HG02938 (cell line): ENCODE measurements at regions not wholly inside any gene's neighbourhood (a gene's known extent, or its start where the extent isn't known, plus 50 kb on each side); places are given as distances from the start of the nearest gene placed in this dataset.
"Not testable (repeated sequence)": the region's sequence is repeated elsewhere in the genome, so short reads cannot be mapped to it uniquely, and the experiment has no call there.

Source experiments
- ATAC-seq: cut with Tn5 transposase; IDR thresholded peaks from one replicate; pipeline ENCODE4 v1.9.1; 2021; ENCODE audit warnings: mild to moderate bottlenecking, moderate library complexity; ENCODE audit not compliant: unreplicated experiment

DNA sequence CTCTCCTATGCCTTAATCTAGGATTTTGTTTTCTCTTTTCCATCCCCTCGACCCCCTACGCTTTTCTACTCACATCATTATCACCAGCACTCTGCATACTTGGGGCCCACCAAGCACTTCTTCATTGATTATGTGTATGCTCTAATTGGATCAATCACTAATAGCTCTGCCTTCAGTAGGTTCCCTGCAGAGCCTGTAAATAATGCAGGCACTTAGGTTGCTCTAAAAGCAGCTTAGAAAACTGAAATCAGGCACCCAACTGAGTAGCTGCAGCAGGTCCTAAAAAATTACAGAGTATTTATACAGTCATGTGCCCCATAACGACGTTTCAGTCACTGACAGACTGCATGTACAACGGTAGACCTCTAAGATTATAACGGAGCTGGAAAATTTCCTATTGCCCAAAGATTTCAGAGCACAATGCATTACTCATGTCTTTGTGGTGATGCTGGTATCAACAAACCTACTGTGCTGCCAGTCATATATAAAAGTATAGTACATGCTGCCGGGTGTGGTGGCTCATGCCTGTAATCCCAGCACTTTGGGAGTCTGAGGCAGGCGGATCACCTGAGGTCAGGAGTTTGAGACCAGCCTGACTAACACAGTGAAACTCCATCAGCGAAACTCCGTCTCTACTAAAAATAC is 280.4 kb downstream of the HS3ST3B1 start:
- no peak for ATAC-seq

- no peak for ATAC-seq
Observed at GRCh38 chr17:14580499-14580898, 279.6 kb downstream of the HS3ST3B1 start.

DNA sequence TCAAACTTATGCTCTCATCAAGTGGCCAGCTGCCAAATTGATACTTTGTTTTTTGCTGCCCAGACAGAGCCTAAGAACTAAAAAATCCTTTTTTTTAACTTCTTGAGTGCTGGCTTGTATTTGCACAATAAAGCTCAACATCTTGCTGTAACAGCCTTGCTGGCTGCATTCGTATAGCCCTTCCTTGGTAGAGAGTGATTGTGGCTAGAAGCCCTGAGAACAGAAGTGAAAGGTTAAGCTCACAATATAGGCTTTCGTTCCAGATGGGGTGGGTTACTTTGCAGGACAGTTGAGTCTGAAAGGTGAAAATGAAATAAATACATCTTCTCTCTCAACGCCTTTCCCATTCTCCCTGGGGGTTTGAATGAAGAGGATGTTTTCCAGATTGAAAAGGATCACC is 278.8 kb downstream of the HS3ST3B1 start:
- no peak for ATAC-seq

DNA sequence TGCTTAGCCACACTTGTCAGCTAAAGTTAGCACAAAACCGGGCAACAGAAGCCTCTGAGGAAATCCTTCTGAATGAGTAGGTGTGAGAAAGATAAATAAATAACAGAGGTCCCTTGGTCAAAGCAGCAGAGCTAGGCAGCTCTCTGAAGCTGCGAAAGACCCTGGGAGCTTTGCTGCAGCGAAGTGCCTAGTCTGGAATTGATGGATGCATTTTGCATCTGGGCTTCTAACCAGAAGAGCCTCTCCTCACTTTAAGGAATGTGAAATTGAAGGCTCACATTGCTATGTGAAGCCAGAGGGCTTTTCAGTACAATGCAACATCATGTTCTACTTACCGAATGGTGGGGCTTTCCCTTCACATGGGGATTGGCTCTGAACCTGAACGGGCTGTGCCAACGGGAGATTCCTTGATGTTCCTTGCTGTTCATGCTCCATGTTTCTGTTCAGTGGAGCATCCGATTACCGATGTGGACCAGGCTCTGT is 274.6 kb downstream of the HS3ST3B1 start:
- no peak for ATAC-seq

- not testable (repeated sequence) for ATAC-seq
Observed at GRCh38 chr17:14560325-14560724, 259.4 kb downstream of the HS3ST3B1 start.

DNA sequence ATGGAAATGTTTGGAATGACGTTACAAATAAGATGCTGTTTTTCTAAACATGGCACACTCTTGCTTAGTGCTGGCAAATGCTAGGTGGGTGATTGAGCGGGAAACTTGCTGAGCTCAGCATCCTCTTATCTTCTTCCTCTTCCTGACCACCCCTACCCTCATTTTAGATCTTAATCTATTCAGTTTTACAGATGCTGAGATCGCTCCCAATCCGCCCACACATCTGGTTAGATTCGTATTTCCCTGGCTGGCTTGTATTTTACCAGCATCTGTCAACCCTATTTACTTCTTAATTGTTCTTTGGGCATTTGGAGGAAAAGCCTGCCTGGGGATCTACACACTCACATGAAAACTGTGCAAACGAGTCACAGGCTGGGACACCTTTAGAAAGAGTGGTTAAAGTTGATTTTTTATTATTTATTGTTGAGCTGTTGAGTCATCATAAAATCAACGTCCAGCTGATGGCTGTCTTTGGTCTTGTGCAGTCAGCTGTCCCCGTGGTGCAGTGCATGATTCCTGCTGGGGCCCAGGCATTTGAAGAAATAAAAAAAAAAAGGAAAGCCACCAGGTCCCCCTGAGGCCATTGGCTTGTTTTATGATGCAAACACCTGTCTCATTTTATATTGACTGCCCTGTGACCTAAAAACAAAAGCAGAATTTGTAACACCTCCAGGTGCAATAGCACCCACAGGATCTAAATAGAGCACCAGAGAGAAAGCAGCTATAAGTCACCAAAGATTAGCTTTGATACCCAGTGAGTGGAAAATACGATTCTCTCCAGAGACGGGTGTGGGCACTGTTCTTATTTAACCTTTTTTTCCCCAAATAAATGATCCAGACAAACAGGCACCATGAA is 258.6 kb downstream of the HS3ST3B1 start:
- no peak for ATAC-seq

- no peak for ATAC-seq
Observed at GRCh38 chr17:14557480-14557879, 256.6 kb downstream of the HS3ST3B1 start.

DNA sequence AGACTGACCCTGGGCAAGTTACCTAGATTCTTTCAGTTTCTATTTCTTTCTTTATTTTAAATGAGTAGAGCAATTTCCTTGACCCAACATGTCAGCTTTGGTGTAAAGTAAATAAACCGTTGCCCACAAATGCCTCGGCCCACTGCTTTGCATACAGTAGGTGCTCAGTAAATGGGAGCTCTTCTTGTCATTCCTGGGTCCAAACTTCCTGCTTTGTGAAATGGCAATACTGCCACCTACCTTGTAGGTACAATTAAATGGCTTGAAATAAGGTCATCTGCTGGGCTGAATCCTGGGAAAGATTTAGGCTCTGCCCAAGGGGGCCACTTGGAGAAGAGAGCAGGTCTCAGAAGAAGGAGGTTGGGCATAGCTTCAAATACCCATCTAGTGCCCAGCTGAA is 253.0 kb downstream of the HS3ST3B1 start:
- ATAC-seq = no peak

GRCh38 chr17:14552306-14552705 is 251.4 kb downstream of the HS3ST3B1 start:
- no peak for ATAC-seq

- ATAC-seq = no peak
Observed at GRCh38 chr17:14547556-14547955, 246.7 kb downstream of the HS3ST3B1 start.

DNA sequence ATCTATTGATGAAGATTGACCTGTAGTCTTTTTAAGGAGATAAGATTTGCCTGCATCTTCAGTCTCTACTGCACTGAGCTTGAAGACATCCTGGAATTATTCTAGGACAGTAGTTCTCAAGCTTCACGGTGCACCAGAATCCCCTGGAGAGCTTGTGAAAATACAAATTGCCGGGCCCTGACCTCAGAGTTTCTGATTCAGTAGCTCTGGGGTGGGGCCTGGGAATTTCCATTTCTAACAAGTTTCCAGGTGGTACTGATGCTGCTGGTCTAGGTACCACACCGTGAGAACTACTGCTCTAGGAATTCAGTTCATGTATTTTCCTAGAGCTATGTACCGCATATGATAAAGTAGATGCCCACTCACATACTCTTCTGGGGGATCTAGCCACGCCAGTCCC is 246.1 kb downstream of the HS3ST3B1 start:
- no peak for ATAC-seq

- ATAC-seq = no peak
Observed at GRCh38 chr17:14545156-14545906, 244.4 kb downstream of the HS3ST3B1 start.

DNA sequence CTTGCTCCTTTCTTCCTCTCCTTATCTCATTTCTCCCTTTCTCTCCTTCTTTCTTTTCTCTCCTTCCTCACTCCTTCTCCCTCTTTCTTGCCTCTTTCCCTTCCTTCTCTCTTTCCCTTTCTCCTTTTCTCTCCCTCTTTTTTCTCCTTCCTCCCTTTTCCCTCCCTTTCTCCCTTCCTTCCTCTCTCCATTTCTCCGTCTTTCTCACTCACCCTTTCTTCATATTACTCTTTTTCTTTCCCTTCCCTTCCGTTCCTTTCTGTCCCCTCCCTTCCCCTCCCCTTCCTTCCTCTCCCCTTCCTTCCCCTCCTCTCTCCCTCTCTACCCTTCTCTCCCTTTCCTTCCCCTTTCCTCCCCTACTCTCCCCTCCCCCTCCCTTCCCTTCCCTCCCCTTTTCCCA is 240.8 kb downstream of the HS3ST3B1 start:
- no peak for ATAC-seq

GRCh38 chr17:14539801-14540200 is 238.9 kb downstream of the HS3ST3B1 start:
- no peak for ATAC-seq

DNA sequence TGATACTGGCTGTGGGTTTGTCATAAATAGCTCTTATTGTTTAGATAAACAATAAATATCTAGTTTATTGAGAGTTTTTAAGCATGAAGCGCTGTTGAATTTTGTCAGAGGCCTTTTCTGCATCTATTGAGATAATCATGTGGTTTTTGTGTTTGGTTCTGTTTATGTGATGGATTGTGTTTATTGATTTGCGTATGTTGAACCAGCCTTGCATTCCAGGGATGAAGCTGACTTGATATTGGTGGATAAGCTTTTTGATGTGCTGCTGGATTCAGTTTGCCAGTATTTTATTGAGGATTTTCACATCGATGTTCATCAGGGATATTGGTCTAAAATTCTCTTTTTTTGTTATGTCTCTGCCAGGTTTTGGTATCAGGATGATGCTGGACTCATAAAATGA is 231.4 kb downstream of the HS3ST3B1 start:
- not testable (repeated sequence) for ATAC-seq

DNA sequence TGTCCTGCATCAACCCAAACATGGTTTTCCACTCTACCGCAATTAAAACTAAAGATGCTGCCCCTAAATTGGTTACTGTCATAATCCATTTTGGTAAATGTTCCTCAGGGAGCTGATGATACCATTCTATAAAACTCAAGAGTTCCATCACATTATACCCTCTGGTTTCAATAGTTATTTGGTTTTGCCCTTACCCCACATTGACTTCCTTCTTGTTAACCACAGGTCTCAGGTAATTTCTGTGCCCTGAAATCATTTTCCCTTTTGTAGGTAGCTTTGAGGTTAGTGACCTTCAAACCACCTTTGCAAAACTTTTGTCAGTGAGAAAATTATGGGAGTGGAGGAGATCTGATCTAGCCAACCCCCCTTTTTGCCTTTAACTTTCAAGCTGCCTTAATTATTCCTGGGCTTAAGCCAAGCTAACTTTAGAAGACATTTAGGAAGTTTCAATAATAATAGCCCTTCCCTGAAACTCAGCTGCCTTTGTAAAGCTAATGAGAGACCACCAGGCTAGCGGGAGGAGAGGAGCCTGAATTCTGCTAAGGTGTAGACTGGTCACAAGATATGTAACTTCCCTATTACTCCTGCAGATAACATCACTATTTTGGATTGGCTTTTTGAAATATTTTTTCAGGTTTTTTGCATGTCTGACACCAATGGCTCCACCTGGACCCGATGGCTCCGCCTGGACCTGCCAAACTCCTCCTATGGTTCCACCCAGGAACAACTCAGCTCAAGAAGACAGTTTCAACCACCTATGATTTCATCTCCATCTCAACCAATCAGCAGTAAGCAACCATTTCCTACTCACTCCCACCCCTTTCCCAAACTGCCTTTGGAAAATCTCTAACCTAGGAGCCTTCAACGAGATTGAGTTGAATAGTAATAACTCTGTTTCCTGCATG is 224.9 kb downstream of the HS3ST3B1 start:
- no peak for ATAC-seq

GRCh38 chr17:14522795-14523387 is 222.0 kb downstream of the HS3ST3B1 start:
- no peak for ATAC-seq

DNA sequence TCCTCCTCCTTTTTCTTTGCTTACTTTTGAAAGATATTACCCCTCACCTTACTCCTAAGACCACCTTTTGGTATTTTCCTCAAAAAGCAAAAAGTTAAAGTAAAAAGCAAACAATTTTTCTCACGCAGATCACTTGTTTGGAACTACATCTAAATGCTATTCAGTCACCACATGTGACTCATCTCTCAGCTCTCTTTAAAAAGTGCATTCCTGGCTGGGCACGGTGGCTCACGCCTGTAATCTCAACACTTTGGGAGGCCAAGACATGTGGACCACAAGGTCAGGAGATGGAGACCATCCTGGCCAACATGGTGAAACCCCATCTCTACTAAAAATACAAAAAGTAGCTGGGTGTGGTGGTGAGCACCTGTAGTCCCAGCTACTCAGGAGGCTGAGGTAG is 218.0 kb downstream of the HS3ST3B1 start:
- not testable (repeated sequence) for ATAC-seq

GRCh38 chr17:14514973-14515372 is 214.1 kb downstream of the HS3ST3B1 start:
- ATAC-seq = no peak

DNA sequence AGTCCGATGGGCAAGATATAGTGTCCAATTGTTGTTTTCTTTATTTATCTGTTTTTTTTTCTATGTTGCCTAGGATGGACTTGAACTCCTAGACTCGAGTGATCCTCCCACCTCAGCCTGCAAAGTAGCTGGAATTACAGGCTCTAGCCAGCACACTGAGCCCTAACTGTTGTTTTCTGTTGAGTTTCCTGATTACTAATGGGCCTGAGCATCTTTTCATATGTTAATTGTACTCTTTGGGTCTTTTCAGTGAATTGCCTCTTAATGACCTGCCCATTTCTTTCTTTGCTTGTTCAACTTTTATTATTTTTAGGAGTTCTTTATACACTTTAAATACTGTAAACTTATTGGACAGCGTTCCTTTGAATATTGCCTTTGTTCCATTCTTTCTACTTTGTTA is 213.0 kb downstream of the HS3ST3B1 start:
- no peak for ATAC-seq
